Cerebellar cortex (tissue), 1 donor: ENCODE measurements at regions not wholly inside any gene's neighbourhood (a gene's known extent, or its start where the extent isn't known, plus 50 kb on each side); places are given as distances from the start of the nearest gene placed in this dataset.
A peak's percentile ranks its signal among the peaks of the same experiment; 100 is the strongest.

Source experiments
- DNase-seq: peaks from one replicate; pipeline ENCODE4 v3.0.0-alpha.2; 2015; ENCODE audit warnings: low spot score

- no peak for DNase-seq
Measured at GRCh38 chr2:59920961-59921360, 632.5 kb downstream of the BCL11A start.

GRCh38 chr2:59920307-59920706, 633.1 kb downstream of the BCL11A start:
- DNase-seq, result no peak

- no peak for DNase-seq
Measured at GRCh38 chr2:59919579-59919978, 633.9 kb downstream of the BCL11A start.

GRCh38 chr2:59912042-59912441, 641.4 kb downstream of the BCL11A start:
- DNase-seq, result no peak

- DNase-seq, result no peak
Measured at GRCh38 chr2:59910166-59910565, 643.3 kb downstream of the BCL11A start.

- DNase-seq, result no peak
Measured at GRCh38 chr2:59909147-59909546, 644.3 kb downstream of the BCL11A start.

GRCh38 chr2:59905731-59906130, 647.7 kb downstream of the BCL11A start:
- DNase-seq, result no peak

GRCh38 chr2:59903994-59904544, 649.4 kb downstream of the BCL11A start:
- DNase-seq, result no peak

GRCh38 chr2:59900728-59901452, 652.6 kb downstream of the BCL11A start:
- DNase-seq, result no peak

GRCh38 chr2:59899692-59900091, 653.8 kb downstream of the BCL11A start:
- DNase-seq, result peak; percentile 82

- DNase-seq, result no peak
Measured at GRCh38 chr2:59896499-59897245, 656.8 kb downstream of the BCL11A start.

- no peak for DNase-seq
Measured at GRCh38 chr2:59893612-59894011, 659.8 kb downstream of the BCL11A start.

- DNase-seq, result no peak
Measured at GRCh38 chr2:59892398-59892797, 661.1 kb downstream of the BCL11A start.

- DNase-seq, result no peak
Measured at GRCh38 chr2:59889305-59889704, 664.1 kb downstream of the BCL11A start.

GRCh38 chr2:59888706-59889105, 664.7 kb downstream of the BCL11A start:
- DNase-seq, result no peak

- no peak for DNase-seq
Measured at GRCh38 chr2:59888015-59888414, 665.4 kb downstream of the BCL11A start.

- no peak for DNase-seq
Measured at GRCh38 chr2:59887366-59887765, 666.1 kb downstream of the BCL11A start.

- DNase-seq, result no peak
Measured at GRCh38 chr2:59886759-59887158, 666.7 kb downstream of the BCL11A start.

- DNase-seq, result no peak
Measured at GRCh38 chr2:59885541-59885940, 667.9 kb downstream of the BCL11A start.

- no peak for DNase-seq
Measured at GRCh38 chr2:59884166-59884565, 669.3 kb downstream of the BCL11A start.

- no peak for DNase-seq
Measured at GRCh38 chr2:59882822-59883221, 670.6 kb downstream of the BCL11A start.

- DNase-seq, result no peak
Measured at GRCh38 chr2:59882279-59882678, 671.2 kb downstream of the BCL11A start.

- no peak for DNase-seq
Measured at GRCh38 chr2:59881218-59881617, 672.2 kb downstream of the BCL11A start.
